OCI-LY1 (cell line): ENCODE measurements at regions not wholly inside any gene's neighbourhood (a gene's known extent, or its start where the extent isn't known, plus 50 kb on each side); places are given as distances from the start of the nearest gene placed in this dataset.

ENCODE experiments used
- EZH2 ChIP-seq: fragments of 200-600 bp; sonication (generic), shearing (Covaris generic); IDR thresholded peaks from 2 replicates; pipeline ENCODE4 v1.8.0; 2017; ENCODE audit warnings: borderline replicate concordance, mixed run types, mild to moderate bottlenecking, antibody characterized with exemption, low read length, moderate library complexity, mixed read lengths
- TF ChIP-seq, protein P1 (sequence below): fragments of 200-600 bp; sonication (generic), shearing (Covaris generic); IDR thresholded peaks from 2 replicates; pipeline ENCODE4 v1.5.1; 2017; ENCODE audit warnings: mild to moderate bottlenecking, antibody characterized with exemption, low read length, moderate library complexity, mixed read lengths

DNA sequence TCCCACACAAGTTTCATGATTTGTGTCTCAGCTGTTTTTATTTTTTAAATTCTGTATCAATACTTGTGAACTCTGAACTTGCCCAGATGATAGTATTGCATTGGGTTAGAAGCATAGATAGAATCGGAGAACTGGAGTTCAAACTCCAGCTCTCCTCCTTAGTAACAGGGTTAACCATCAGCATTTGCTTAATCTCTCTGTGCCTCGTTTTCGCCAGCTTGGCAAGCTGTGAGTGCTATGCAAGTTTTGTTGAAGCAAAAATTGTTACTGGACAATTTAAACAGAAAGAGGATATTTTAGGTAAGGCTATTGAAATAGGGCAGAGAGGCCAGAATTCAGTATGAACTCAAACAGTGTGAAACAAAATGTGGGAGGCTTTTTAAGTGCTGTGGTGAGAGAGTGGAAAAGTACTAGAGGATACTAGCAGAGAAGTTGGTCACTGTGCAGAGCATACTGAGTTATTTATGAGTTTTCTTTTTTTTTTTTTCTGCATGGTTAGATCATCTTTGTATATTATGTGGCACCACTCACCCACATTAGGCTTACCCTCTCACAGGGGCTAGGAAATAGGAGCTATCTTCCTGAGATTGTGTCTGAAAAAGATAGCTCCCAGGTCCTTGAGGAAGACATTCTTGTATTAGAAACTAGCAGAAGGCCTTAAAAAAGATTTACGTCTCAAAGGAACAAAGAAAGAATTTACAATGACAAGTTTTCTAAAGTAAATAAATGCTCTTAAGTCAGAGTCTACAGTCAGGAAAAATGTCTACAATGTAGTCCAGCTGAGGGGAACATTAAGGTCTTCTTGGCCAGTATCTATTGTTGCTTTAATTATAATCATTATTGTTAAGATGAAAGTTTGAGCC, 1126.6 kb downstream of the FAT4 start:
- TF ChIP-seq, protein P1, sequence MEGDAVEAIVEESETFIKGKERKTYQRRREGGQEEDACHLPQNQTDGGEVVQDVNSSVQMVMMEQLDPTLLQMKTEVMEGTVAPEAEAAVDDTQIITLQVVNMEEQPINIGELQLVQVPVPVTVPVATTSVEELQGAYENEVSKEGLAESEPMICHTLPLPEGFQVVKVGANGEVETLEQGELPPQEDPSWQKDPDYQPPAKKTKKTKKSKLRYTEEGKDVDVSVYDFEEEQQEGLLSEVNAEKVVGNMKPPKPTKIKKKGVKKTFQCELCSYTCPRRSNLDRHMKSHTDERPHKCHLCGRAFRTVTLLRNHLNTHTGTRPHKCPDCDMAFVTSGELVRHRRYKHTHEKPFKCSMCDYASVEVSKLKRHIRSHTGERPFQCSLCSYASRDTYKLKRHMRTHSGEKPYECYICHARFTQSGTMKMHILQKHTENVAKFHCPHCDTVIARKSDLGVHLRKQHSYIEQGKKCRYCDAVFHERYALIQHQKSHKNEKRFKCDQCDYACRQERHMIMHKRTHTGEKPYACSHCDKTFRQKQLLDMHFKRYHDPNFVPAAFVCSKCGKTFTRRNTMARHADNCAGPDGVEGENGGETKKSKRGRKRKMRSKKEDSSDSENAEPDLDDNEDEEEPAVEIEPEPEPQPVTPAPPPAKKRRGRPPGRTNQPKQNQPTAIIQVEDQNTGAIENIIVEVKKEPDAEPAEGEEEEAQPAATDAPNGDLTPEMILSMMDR, result no peak
- TF ChIP-seq EZH2, result no peak
